B cell (primary cell): ENCODE measurements at regions not wholly inside any gene's neighbourhood (a gene's known extent, or its start where the extent isn't known, plus 50 kb on each side); places are given as distances from the start of the nearest gene placed in this dataset.

Experiments used
- EZH2 ChIP-seq: IDR thresholded peaks from 2 replicates; pipeline ENCODE4 v1.6.1; 2012; ENCODE audit warnings: borderline replicate concordance, low read depth, mild to moderate bottlenecking, moderate library complexity, low read length; ENCODE audit not compliant: insufficient read depth, poor library complexity, severe bottlenecking
- TF ChIP-seq, protein P1 (sequence below): fragments of 200-600 bp; IDR thresholded peaks from one replicate; pipeline ENCODE4 v1.8.0; 2022; ENCODE audit warnings: antibody characterized with exemption, mild to moderate bottlenecking

DNA sequence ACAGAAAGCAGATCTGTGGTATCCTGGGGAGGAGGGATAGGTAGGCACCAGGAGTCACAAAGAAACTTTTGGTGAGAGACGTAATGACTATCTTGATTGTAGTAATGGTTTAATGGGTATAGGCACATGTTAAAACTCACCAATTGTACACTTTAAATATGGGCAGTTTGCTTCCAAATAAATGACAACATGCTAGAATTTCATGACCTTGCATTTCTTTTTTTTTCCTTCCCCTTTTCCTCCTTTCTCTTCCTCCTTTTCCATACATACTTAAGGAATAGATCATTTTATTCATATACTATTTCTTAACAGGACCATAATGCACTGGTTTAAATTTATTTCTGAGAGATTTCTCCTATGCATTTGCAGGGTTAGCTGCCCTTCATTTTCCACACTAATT is 341.8 kb downstream of the TMEM182 start:
- TF ChIP-seq, protein P1, sequence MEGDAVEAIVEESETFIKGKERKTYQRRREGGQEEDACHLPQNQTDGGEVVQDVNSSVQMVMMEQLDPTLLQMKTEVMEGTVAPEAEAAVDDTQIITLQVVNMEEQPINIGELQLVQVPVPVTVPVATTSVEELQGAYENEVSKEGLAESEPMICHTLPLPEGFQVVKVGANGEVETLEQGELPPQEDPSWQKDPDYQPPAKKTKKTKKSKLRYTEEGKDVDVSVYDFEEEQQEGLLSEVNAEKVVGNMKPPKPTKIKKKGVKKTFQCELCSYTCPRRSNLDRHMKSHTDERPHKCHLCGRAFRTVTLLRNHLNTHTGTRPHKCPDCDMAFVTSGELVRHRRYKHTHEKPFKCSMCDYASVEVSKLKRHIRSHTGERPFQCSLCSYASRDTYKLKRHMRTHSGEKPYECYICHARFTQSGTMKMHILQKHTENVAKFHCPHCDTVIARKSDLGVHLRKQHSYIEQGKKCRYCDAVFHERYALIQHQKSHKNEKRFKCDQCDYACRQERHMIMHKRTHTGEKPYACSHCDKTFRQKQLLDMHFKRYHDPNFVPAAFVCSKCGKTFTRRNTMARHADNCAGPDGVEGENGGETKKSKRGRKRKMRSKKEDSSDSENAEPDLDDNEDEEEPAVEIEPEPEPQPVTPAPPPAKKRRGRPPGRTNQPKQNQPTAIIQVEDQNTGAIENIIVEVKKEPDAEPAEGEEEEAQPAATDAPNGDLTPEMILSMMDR, result no peak
- TF ChIP-seq EZH2, result no peak
